ENCODE measurements at regions not wholly inside any gene's neighbourhood (a gene's known extent, or its start where the extent isn't known, plus 50 kb on each side); places are given as distances from the start of the nearest gene placed in this dataset.

- TF ChIP-seq CTCF (conservative IDR thresholded peaks at IDR 0.05; ENCODE audit: low read length) (no peak), EZH2phosphoT487 (IDR thresholded peaks at IDR 0.05; ENCODE audit: borderline replicate concordance, low read depth, low read length) (no peak)
Observed at GRCh38 chr6:85997206-85997605, 354.5 kb upstream of the SYNCRIP start.

Data from OCI-LY7 (cell line).